Parathyroid adenoma (tissue), 2 donors: ENCODE measurements at regions not wholly inside any gene's neighbourhood (a gene's known extent, or its start where the extent isn't known, plus 50 kb on each side); places are given as distances from the start of the nearest gene placed in this dataset.

Source experiments
- H2AFZ ChIP-seq: fragments of 300-600 bp; sonication (generic); one replicate; pipeline ENCODE4 v1.7.0; 2017; ENCODE audit warnings: antibody characterized with exemption, mild to moderate bottlenecking
- H3K27ac ChIP-seq: fragments of 300-600 bp; sonication (generic); one replicate; pipeline ENCODE4 v1.7.0; 2017
- H3K27me3 ChIP-seq: fragments of 300-600 bp; sonication (generic); one replicate; pipeline ENCODE4 v1.7.0; 2017; ENCODE audit warnings: low read length; ENCODE audit not compliant: control insufficient read depth, insufficient read depth
- H3K36me3 ChIP-seq: fragments of 300-600 bp; sonication (generic); one replicate; pipeline ENCODE4 v1.7.0; 2017; ENCODE audit warnings: low read length; ENCODE audit not compliant: control insufficient read depth, insufficient read depth
- H3K4me1 ChIP-seq: fragments of 300-600 bp; sonication (generic); one replicate; pipeline ENCODE4 v1.7.0; 2017; ENCODE audit warnings: control low read depth
- H3K4me2 ChIP-seq: fragments of 300-600 bp; sonication (generic); one replicate; pipeline ENCODE4 v1.7.0; 2017; ENCODE audit warnings: low read length
- H3K4me3 ChIP-seq: fragments of 300-600 bp; sonication (generic); one replicate; pipeline ENCODE4 v1.7.0; 2017; ENCODE audit warnings: low read depth, low read length
- H3K79me2 ChIP-seq: fragments of 300-600 bp; sonication (generic); one replicate; pipeline ENCODE4 v1.7.0; 2017; ENCODE audit warnings: control low read depth
- H3K9ac ChIP-seq: fragments of 300-600 bp; sonication (generic); one replicate; pipeline ENCODE4 v1.7.0; 2017; ENCODE audit warnings: mild to moderate bottlenecking
- H3K9me3 ChIP-seq: fragments of 300-600 bp; sonication (generic); one replicate; pipeline ENCODE4 v1.7.0; 2017; ENCODE audit warnings: low read length; ENCODE audit not compliant: control insufficient read depth
- TF ChIP-seq, protein P1 (sequence below): fragments of 300-600 bp; sonication (generic); IDR thresholded peaks from one replicate; pipeline ENCODE4 v1.7.0; 2017; ENCODE audit warnings: antibody characterized with exemption, mild to moderate bottlenecking
- donor health status: primary hyperparathyroidism.

DNA sequence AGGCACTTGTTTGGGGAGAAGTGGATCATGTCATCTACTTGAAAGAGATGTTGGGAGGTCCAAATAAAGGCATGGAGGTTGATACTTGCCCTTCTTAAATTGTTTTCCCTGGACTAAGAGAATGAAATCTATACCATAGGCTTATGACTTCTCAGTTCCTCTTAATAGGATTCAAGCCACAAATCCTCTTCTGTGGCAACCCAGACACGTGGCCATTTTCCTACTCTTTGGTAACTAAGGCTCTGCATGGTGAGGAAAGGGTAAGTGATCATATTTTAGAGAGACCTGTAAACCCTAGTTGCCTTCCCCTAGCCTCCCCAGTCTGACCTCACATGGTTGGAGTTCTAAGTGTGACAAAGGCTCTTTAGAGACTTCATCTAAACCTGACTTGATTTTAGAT, 72.9 kb upstream of the CD44 start:
- TF ChIP-seq, protein P1, sequence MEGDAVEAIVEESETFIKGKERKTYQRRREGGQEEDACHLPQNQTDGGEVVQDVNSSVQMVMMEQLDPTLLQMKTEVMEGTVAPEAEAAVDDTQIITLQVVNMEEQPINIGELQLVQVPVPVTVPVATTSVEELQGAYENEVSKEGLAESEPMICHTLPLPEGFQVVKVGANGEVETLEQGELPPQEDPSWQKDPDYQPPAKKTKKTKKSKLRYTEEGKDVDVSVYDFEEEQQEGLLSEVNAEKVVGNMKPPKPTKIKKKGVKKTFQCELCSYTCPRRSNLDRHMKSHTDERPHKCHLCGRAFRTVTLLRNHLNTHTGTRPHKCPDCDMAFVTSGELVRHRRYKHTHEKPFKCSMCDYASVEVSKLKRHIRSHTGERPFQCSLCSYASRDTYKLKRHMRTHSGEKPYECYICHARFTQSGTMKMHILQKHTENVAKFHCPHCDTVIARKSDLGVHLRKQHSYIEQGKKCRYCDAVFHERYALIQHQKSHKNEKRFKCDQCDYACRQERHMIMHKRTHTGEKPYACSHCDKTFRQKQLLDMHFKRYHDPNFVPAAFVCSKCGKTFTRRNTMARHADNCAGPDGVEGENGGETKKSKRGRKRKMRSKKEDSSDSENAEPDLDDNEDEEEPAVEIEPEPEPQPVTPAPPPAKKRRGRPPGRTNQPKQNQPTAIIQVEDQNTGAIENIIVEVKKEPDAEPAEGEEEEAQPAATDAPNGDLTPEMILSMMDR = no peak
- no peak overlapping the region for H3K27ac ChIP-seq
- H3K36me3 ChIP-seq = no peaks in the 10 kb centered on the region
- H3K27me3 ChIP-seq = no peaks in the 10 kb centered on the region
- no peak overlapping the region for H3K4me2 ChIP-seq
- no peaks in the 10 kb centered on the region for H3K79me2 ChIP-seq
- H2AFZ ChIP-seq = no peak overlapping the region
- H3K4me1 ChIP-seq = no peaks in the 10 kb centered on the region
- no peaks in the 10 kb centered on the region for H3K9me3 ChIP-seq
- H3K4me3 ChIP-seq = no peak overlapping the region
- no peak overlapping the region for H3K9ac ChIP-seq

DNA sequence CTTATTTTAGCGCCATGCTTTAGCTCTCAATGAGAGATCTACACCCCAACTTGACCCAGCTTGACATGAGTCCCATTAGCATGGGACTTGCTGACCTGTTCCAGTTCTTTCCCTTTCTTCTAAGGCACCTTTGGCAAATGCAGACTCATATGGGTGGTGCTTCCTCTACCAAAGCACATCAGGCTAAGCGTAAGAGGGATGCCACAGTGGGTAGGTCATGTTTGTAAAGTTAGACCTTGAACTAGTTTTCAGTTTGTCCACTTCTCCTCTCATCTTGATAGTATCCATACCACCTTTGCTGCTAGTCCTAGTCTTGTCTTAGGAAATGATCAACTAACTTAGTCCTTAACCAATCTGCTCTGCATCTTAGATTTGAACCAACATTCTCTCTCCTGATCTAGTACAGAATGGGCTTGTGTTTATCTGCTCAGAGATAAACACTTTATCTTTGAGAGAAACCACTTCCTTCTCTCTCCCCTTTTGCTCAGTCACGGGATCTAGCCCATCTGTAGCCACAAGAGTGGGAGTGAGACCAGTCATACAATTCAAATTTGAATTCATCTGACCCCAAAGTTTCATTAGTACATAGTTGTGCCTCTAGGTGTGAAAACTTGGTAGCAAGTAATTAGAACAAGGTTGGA, 72.1 kb upstream of the CD44 start:
- H3K79me2 ChIP-seq = no peaks in the 10 kb centered on the region
- no peak overlapping the region for H3K4me2 ChIP-seq
- H3K36me3 ChIP-seq = no peaks in the 10 kb centered on the region
- no peaks in the 10 kb centered on the region for H3K9me3 ChIP-seq
- no peak overlapping the region for H3K27ac ChIP-seq
- no peak overlapping the region for H3K9ac ChIP-seq
- no peaks in the 10 kb centered on the region for H3K27me3 ChIP-seq
- no peaks in the 10 kb centered on the region for H3K4me1 ChIP-seq
- H2AFZ ChIP-seq = no peak overlapping the region
- no peak overlapping the region for H3K4me3 ChIP-seq
- TF ChIP-seq, protein P1 = no peak

DNA sequence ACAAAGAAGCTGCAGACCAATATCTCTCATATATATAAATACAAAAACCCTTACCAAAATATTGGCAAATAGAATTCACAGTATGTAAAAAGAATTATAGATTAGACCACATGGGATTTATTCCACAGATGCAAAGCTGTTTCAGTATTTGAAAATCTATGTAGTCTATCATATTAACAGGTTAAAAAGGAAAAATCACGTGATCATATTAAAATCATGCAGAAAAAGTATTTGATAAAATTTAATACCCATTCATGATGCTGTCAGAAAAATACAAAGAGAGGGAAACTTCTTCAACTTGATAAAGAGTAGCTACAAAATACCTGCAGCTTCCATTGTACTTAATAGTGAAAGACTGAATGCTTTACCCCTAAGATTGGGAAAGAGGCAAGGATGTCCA, 67.2 kb upstream of the CD44 start:
- TF ChIP-seq, protein P1 = no peak
- H3K9me3 ChIP-seq = no peaks in the 10 kb centered on the region
- no peak overlapping the region for H3K27ac ChIP-seq
- no peak overlapping the region for H3K4me3 ChIP-seq
- H2AFZ ChIP-seq = no peak overlapping the region
- H3K9ac ChIP-seq = no peak overlapping the region
- H3K4me2 ChIP-seq = no peak overlapping the region
- H3K4me1 ChIP-seq = no peaks in the 10 kb centered on the region
- H3K27me3 ChIP-seq = no peaks in the 10 kb centered on the region
- H3K79me2 ChIP-seq = no peaks in the 10 kb centered on the region
- no peaks in the 10 kb centered on the region for H3K36me3 ChIP-seq

DNA sequence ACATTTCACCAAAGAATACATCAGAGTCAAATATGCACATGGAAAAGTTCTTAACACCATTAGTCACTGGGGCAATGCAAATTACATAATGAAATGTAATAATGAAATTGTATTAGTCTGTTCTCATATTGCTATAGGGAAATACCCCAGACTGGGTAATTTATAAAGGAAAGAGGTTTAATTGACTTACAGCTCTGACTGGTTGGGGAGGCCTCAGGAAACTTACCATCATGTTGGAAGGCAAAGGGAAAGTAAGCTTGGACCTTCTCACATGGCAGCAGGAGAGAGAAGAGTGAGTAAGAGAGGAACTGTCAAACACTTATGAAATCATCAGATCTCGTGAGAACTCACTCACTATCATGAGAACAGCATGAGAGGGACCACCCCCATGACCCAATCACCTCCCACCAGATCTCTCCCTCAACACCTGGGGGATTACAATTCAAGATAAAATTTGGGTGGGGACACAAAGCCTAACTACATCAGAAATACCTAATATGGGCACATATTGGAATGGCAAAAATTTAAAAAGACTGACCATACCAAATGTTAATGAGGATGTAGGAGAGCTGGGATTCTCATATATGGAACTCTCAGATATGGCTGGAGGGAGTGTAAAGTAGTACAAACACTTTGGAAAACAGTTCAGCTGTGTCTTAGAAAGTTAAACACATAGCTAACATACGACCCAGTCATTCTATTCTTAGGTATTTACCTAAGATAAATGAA, 65.1 kb upstream of the CD44 start:
- no peaks in the 10 kb centered on the region for H3K27me3 ChIP-seq
- H3K4me2 ChIP-seq = no peak overlapping the region
- H3K4me1 ChIP-seq = no peaks in the 10 kb centered on the region
- H3K36me3 ChIP-seq = no peaks in the 10 kb centered on the region
- H3K79me2 ChIP-seq = no peaks in the 10 kb centered on the region
- no peaks in the 10 kb centered on the region for H3K9me3 ChIP-seq
- H2AFZ ChIP-seq = no peak overlapping the region
- no peak overlapping the region for H3K27ac ChIP-seq
- TF ChIP-seq, protein P1 = no peak
- H3K9ac ChIP-seq = no peak overlapping the region
- no peak overlapping the region for H3K4me3 ChIP-seq
